Prostate gland (tissue), 2 donors: ENCODE measurements at regions not wholly inside any gene's neighbourhood (a gene's known extent, or its start where the extent isn't known, plus 50 kb on each side); places are given as distances from the start of the nearest gene placed in this dataset.

Source experiments
- DNase-seq: peaks from one replicate; pipeline ENCODE4 v3.0.0-alpha.2; 2019; ENCODE audit warnings: low spot score
- H3K27ac ChIP-seq, 2 donors: fragments of 200-600 bp; sonication (generic); 2 replicates each; pipeline ENCODE4 v1.5.1; 2017 to 2019
- H3K27me3 ChIP-seq: fragments of 200-600 bp; sonication (generic); replicated peaks from 2 replicates; pipeline ENCODE4 v1.5.1; 2019; ENCODE audit not compliant: insufficient read depth
- H3K36me3 ChIP-seq, 2 donors: fragments of 200-600 bp; sonication (generic); 1 replicate in 1 of 2; 2 replicates in 1 of 2; pipeline versions ENCODE4 v1.5.1 to v1.8.1; 2017 to 2019
- H3K4me1 ChIP-seq: fragments of 200-600 bp; sonication (generic); replicated peaks from 2 replicates; pipeline ENCODE4 v1.5.1; 2019
- H3K4me3 ChIP-seq, 2 donors: fragments of 200-600 bp; sonication (generic); 2 replicates each; pipeline ENCODE4 v1.5.1; 2017 to 2019
- H3K9me3 ChIP-seq: fragments of 200-600 bp; sonication (generic); 2 replicates; pipeline ENCODE4 v1.5.1; 2017
- POLR2A ChIP-seq: fragments of 450-650 bp; IDR thresholded peaks from one replicate; pipeline ENCODE4 v1.6.1; 2016; ENCODE audit warnings: antibody characterized with exemption, mild to moderate bottlenecking
- POLR2AphosphoS5 ChIP-seq: sonication (generic); formaldehyde crosslinking; IDR thresholded peaks from one replicate; pipeline ENCODE4 v1.6.1; 2017; ENCODE audit warnings: antibody characterized with exemption
- WGBS: methylation state at CpG from one replicate; pipeline ENCODE4 v1.1.5; 2018; 5-methylcytosine and 5-hydroxymethylcytosine counted together
- intact Hi-C: fragments of 100-400 bp; cut with DNase I; formaldehyde crosslinking; loops from one replicate; pipeline ENCODE4 v1.14.2; 2022
- TF ChIP-seq, protein P1 (sequence below), 4 experiments: fragments of 200-600 bp in 2 of 4; fragments of 450-650 bp in 2 of 4; sonication (generic) in 2 of 4; IDR thresholded peaks; 1 replicate in 3 of 4; 2 replicates in 1 of 4; pipeline ENCODE4 v1.5.1; 2016 to 2019; ENCODE audit warnings: antibody characterized with exemption in 4 of 4, mild to moderate bottlenecking in 2 of 4, moderate library complexity in 2 of 4

DNA sequence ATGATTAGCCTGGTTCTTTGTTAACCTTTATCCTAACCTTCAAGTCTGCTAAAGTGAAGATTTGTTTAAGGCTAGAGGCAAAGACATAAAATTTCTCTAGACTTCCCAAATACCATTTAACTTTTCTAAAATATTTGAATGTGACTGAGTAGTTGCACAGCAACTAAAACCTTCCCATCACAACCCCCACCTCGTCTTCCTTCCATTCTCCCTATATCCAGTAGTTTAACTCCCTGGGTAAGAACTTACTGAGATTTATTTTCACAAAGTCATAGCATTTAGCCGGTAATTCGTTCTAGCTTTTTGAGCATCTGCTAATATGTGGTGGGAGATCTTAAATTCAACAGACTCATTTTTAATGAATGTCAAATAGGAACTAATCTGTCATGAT lies 87.9 kb upstream of the AKIRIN2 start:
- 83% methylated on average over 3 of the region's 3 CpGs for WGBS

DNA sequence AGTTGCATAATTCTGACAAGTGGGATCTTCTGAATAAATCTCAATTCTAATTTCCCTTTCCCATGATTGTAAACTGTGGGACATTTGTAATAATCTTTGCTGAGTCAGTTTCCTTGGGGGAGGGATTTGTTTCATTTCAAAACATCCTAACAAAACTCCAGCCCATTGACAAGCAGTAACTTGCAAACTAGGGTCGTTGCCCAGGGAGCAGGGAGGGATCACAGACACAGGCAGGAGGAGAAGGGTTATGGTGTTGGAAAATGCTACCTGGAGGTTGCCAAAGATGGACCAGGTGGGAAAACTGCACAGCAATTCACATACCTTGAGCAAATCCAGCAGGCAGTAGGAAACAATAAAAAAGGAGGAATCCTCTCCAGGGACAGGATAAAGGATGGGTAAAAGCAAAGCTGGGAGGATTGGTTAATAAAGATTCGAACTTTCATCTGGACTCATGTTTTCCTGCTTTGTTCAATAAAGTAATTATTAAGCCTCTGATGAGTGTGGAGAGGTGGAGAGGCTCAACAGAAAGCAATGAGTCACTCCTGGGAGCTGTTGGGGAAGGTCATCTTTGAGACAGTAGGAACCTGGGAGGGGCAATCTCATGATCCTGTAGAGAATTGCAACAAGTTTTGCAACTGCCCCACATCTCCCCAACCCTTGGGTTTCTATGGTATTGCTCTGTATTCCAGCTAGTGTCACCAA lies 87.3 kb upstream of the AKIRIN2 start:
- H3K36me3 ChIP-seq, result no peaks in the 10 kb centered on the region
- TF ChIP-seq, protein P1, sequence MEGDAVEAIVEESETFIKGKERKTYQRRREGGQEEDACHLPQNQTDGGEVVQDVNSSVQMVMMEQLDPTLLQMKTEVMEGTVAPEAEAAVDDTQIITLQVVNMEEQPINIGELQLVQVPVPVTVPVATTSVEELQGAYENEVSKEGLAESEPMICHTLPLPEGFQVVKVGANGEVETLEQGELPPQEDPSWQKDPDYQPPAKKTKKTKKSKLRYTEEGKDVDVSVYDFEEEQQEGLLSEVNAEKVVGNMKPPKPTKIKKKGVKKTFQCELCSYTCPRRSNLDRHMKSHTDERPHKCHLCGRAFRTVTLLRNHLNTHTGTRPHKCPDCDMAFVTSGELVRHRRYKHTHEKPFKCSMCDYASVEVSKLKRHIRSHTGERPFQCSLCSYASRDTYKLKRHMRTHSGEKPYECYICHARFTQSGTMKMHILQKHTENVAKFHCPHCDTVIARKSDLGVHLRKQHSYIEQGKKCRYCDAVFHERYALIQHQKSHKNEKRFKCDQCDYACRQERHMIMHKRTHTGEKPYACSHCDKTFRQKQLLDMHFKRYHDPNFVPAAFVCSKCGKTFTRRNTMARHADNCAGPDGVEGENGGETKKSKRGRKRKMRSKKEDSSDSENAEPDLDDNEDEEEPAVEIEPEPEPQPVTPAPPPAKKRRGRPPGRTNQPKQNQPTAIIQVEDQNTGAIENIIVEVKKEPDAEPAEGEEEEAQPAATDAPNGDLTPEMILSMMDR (IDR thresholded peaks at IDR 0.05), result no peak
- TF ChIP-seq POLR2A (no peak), POLR2AphosphoS5 (no peak)
- 24% methylated on average over 2 of the region's 2 CpGs for WGBS
- H3K27me3 ChIP-seq, result no peaks in the 10 kb centered on the region
- intact Hi-C loops, result no loop called here
- H3K9me3 ChIP-seq, result no peaks in the 10 kb centered on the region
- no peak for DNase-seq
- no peak overlapping the region for H3K4me3 ChIP-seq
- no peaks in the 10 kb centered on the region for H3K4me1 ChIP-seq
- H3K27ac ChIP-seq, result no peak overlapping the region

More for the DNA sequence above, 87.9 kb upstream of the AKIRIN2 start:
- DNase-seq, result no peak
- intact Hi-C loops, result no loop called here
- TF ChIP-seq, protein P1 (IDR thresholded peaks at IDR 0.05), result no peak
- TF ChIP-seq POLR2A, result no peak
- no peak for TF ChIP-seq POLR2AphosphoS5
- Histone ChIP-seq H3K27ac (no peak overlapping the region), H3K4me3 (no peak overlapping the region), H3K9me3 (no peaks in the 10 kb centered on the region), H3K4me1 (no peaks in the 10 kb centered on the region), H3K27me3 (no peaks in the 10 kb centered on the region), H3K36me3 (no peaks in the 10 kb centered on the region)

DNA sequence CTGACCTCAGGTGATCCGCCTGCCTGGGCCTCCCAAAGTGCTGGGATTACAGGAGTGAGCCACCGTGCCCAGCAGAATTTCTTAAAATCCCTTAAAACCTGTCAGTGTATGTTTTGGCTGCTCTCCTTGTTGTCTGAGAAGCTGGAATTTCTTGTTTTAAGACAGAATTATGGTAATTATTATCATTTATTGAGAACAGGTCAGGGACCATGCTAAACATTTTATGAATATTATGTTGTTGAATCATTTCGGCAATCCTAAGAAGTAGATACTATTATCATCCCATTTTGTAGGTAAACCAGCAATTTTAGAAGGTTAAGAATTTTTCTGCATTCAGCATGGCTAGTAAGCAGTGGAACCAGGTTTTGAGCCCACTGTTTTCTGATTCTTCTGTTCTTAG lies 86.1 kb upstream of the AKIRIN2 start:
- TF ChIP-seq POLR2A (no peak), POLR2AphosphoS5 (no peak)
- TF ChIP-seq, protein P1 (IDR thresholded peaks at IDR 0.05), result no peak
- Histone ChIP-seq H3K27ac (no peak overlapping the region), H3K4me3 (no peak overlapping the region), H3K4me1 (no peaks in the 10 kb centered on the region), H3K36me3 (no peaks in the 10 kb centered on the region), H3K27me3 (no peaks in the 10 kb centered on the region), H3K9me3 (no peaks in the 10 kb centered on the region)
- intact Hi-C loops, result no loop called here
- DNase-seq, result no peak
- 81% methylated on average over 3 of the region's 3 CpGs for WGBS

DNA sequence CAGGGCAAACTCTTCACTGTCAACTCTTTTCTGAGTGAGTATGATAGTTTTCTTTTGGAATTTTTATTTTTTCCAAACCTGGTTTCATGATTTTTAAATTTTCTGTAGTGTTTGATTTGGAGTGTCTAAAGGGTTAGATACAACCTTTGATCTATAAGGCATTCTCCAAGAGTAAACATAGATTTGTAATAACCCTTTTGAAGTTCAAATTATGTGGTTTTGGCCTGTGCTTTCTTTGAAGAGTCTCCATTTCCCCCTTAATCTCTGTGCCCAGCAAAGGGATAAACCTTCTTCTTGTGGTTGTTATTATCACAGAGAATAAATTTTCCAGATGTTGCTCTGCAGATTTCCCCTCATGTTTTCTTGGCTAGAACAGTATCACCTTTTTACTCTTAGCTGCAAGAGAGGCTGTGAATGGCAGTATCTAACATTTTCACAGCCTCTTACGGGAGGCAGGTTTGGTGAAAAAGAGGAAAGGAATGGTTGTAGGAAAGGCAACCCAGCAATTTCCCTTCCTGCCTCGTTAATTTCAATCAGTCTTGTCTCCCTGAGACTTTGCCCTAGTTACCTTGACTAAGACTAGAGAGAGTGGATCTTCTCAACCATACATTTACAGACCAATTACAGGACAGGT lies 83.3 kb upstream of the AKIRIN2 start:
- no peak for TF ChIP-seq POLR2AphosphoS5
- no peak for TF ChIP-seq POLR2A
- TF ChIP-seq, protein P1 (IDR thresholded peaks at IDR 0.05), result no peak
- Histone ChIP-seq H3K36me3 (no peaks in the 10 kb centered on the region), H3K9me3 (no peaks in the 10 kb centered on the region), H3K27ac (no peak overlapping the region), H3K27me3 (no peaks in the 10 kb centered on the region), H3K4me1 (no peaks in the 10 kb centered on the region), H3K4me3 (no peak overlapping the region)
- intact Hi-C loops, result no loop called here
- WGBS, result 92% methylated on average over 2 of the region's 2 CpGs
- no peak for DNase-seq

DNA sequence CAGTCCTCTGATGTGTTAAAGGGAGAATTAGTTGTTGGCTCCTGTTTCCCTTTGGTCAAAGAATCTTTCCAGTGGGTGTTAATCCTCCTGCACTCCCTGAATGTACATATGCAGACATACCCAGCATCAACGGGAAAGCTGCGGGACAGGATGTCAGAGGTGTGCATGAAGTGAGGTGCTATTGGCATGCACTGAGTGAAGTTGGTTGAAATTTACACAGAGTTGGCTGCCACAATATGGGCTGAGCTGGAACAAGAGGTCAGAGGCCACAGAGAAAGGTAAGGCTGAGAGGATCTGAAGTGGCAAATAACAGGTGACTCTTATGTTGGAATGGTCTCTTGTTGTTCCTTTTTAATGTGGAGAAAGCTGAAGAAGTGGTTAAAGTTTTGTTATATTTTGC lies 82.7 kb upstream of the AKIRIN2 start:
- TF ChIP-seq POLR2AphosphoS5 (no peak), POLR2A (no peak)
- TF ChIP-seq, protein P1 (IDR thresholded peaks at IDR 0.05), result no peak
- no peak overlapping the region for H3K27ac ChIP-seq
- intact Hi-C loops, result no loop called here
- no peak overlapping the region for H3K4me3 ChIP-seq
- H3K4me1 ChIP-seq, result no peaks in the 10 kb centered on the region
- H3K36me3 ChIP-seq, result no peaks in the 10 kb centered on the region
- no peaks in the 10 kb centered on the region for H3K9me3 ChIP-seq
- WGBS, result 68% methylated on average over 2 of the region's 2 CpGs
- H3K27me3 ChIP-seq, result no peaks in the 10 kb centered on the region
- no peak for DNase-seq
